Endothelial cell of umbilical vein (primary cell): ENCODE measurements at regions not wholly inside any gene's neighbourhood (a gene's known extent, or its start where the extent isn't known, plus 50 kb on each side); places are given as distances from the start of the nearest gene placed in this dataset.

Source experiments
- BruUV-seq: library from RNA; stranded (reverse); fragments of 400-500 nt; replicated peaks from 2 replicates; lab custom pipeline; 2021; lab: Mats Ljungman, UMichigan
- CTCF ChIA-PET: fragments of 300-600, 350-600 bp; sonication (Branson Sonifier 250); formaldehyde crosslinking; loops from one replicate; lab custom pipeline; 2021; ENCODE audit warnings: antibody characterized with exemption, inconsistent platforms; lab: Charles Lee
- POLR2A ChIA-PET: fragments of 300-600, 350-600 bp; sonication (Branson Sonifier 250); formaldehyde crosslinking; loops from one replicate; lab custom pipeline; 2021; ENCODE audit warnings: antibody characterized with exemption, inconsistent platforms; lab: Charles Lee
- DNase-seq: peaks from one replicate; pipeline ENCODE4 v3.0.0-alpha.2; 2011; ENCODE audit warnings: low read depth, low spot score
- FAIRE-seq: peaks from 2 replicates; lab custom pipeline; 2011; peaks lifted over from hg19 to GRCh38; lab: Jason Lieb, UNC
- H2AFZ ChIP-seq: 2 replicates; pipeline ENCODE4 v1.6.0; 2012; ENCODE audit warnings: low read depth, low read length, control low read depth, inconsistent platforms
- H3K27ac ChIP-seq: 2 replicates; pipeline ENCODE4 v1.5.1; 2011; ENCODE audit warnings: low read depth, mild to moderate bottlenecking, control low read depth, low read length, moderate library complexity; ENCODE audit not compliant: insufficient read depth
- H3K27me3 ChIP-seq, 2 experiments: 2 replicates each; pipeline versions ENCODE4 v1.6.0 to v1.6.1; 2011; ENCODE audit warnings: low read length in 2 of 2, mixed read lengths in 1 of 2; ENCODE audit not compliant: control insufficient read depth in 2 of 2, insufficient read depth in 2 of 2
- H3K36me3 ChIP-seq, 2 experiments: 2 replicates in 1 of 2; 3 replicates in 1 of 2; pipeline ENCODE4 v1.5.1; 2011; ENCODE audit warnings: low read length in 2 of 2, mild to moderate bottlenecking in 1 of 2, moderate library complexity in 1 of 2; ENCODE audit not compliant: control insufficient read depth in 2 of 2, insufficient read depth in 2 of 2; ENCODE audit errors: extremely low read depth in 1 of 2
- H3K4me1 ChIP-seq: 3 replicates; pipeline ENCODE4 v1.5.1; 2011; ENCODE audit warnings: mild to moderate bottlenecking, low read length; ENCODE audit not compliant: control insufficient read depth, insufficient read depth; ENCODE audit errors: extremely low read depth
- H3K4me2 ChIP-seq: 2 replicates; pipeline ENCODE4 v1.6.1; 2011; ENCODE audit warnings: low read length, control low read depth, mixed read lengths; ENCODE audit not compliant: insufficient read depth
- H3K4me3 ChIP-seq, 3 experiments: fragments of 200-600 bp in 1 of 3; sonication (generic), shearing (Covaris generic) in 1 of 3; replicated peaks in 1 of 3; 2 replicates each; pipeline ENCODE4 v1.5.1; 2011 to 2016; ENCODE audit warnings: control low read depth in 3 of 3, low read length in 3 of 3, mild to moderate bottlenecking in 2 of 3, inconsistent platforms in 1 of 3, low read depth in 1 of 3, moderate library complexity in 1 of 3; ENCODE audit not compliant: insufficient read depth in 1 of 3
- H3K79me2 ChIP-seq: 2 replicates; pipeline ENCODE4 v1.6.0; 2012; ENCODE audit warnings: low read length, inconsistent platforms; ENCODE audit not compliant: control insufficient read depth, insufficient read depth
- H3K9ac ChIP-seq: replicated peaks from 2 replicates; pipeline ENCODE3; 2011; ENCODE audit warnings: low read length, control low read depth; ENCODE audit not compliant: insufficient read depth; ENCODE audit errors: extremely low read depth
- H3K9me1 ChIP-seq: replicated peaks from 3 replicates; pipeline ENCODE4 v1.6.0; 2011; ENCODE audit warnings: mild to moderate bottlenecking, low read length; ENCODE audit not compliant: control insufficient read depth, insufficient read depth; ENCODE audit errors: extremely low read depth
- H3K9me3 ChIP-seq: replicated peaks from 2 replicates; pipeline ENCODE4 v1.5.1; 2012; ENCODE audit warnings: low read length, inconsistent platforms; ENCODE audit not compliant: control insufficient read depth, insufficient read depth
- H4K20me1 ChIP-seq: replicated peaks from 2 replicates; pipeline ENCODE3; 2011; ENCODE audit warnings: mild to moderate bottlenecking, low read length; ENCODE audit not compliant: control insufficient read depth, insufficient read depth; ENCODE audit errors: extremely low read depth
- EZH2 ChIP-seq: IDR thresholded peaks from 2 replicates; pipeline ENCODE4 v1.6.1; 2012; ENCODE audit warnings: borderline replicate concordance, low read depth, mild to moderate bottlenecking, moderate library complexity, low read length, inconsistent platforms; ENCODE audit not compliant: severe bottlenecking
- FOS ChIP-seq: IDR thresholded peaks from 2 replicates; pipeline ENCODE4 v1.6.1; 2011; ENCODE audit warnings: mild to moderate bottlenecking, low read length, moderate library complexity, borderline replicate concordance; ENCODE audit not compliant: insufficient read depth
- GATA2 ChIP-seq: IDR thresholded peaks from 2 replicates; pipeline ENCODE4 v1.7.0; 2011; ENCODE audit warnings: low read depth, mild to moderate bottlenecking, moderate library complexity, mixed read lengths, low read length; ENCODE audit not compliant: insufficient read length, insufficient read depth
- JUN ChIP-seq: IDR thresholded peaks from 2 replicates; pipeline ENCODE4 v1.6.1; 2011; ENCODE audit warnings: borderline replicate concordance, low read depth; ENCODE audit not compliant: insufficient read length, insufficient read depth
- MYC ChIP-seq: IDR thresholded peaks from one replicate; pipeline ENCODE4 v1.6.1; 2011; ENCODE audit warnings: mild to moderate bottlenecking, low read depth, low read length
- POLR2A ChIP-seq: IDR thresholded peaks from 2 replicates; pipeline ENCODE4 v1.6.1; 2012; ENCODE audit warnings: low read depth, mild to moderate bottlenecking, control low read depth, low read length
- POLR2AphosphoS5 ChIP-seq: IDR thresholded peaks from 2 replicates; pipeline ENCODE4 v1.6.1; 2012; ENCODE audit warnings: low read depth, mild to moderate bottlenecking, control low read depth, low read length, moderate library complexity; ENCODE audit not compliant: insufficient read depth
- dilution Hi-C: fragments of 300-500 bp; cut with MboI; formaldehyde crosslinking; loops from one replicate; pipeline ENCODE4 v1.15.0; 2019; ENCODE audit warnings: low sequenced_read_pairs; ENCODE audit not compliant: extremely low pct_ligation_motif_present
- intact Hi-C: fragments of 100-400 bp; cut with micrococcal nuclease; formaldehyde crosslinking; loops from one replicate; pipeline ENCODE4 v1.10.0; 2022
- TF ChIP-seq, protein P1 (sequence below), 2 donors: IDR thresholded peaks; 1 replicate in 1 of 2; 2 replicates in 1 of 2; pipeline ENCODE4 v1.5.1; 2011; ENCODE audit warnings: low read length in 2 of 2, mild to moderate bottlenecking in 2 of 2, moderate library complexity in 2 of 2, control low read depth in 1 of 2, inconsistent platforms in 1 of 2, low read depth in 1 of 2; ENCODE audit not compliant: insufficient read depth in 1 of 2; ENCODE audit errors: extremely low read depth in 1 of 2
- TF ChIP-seq, protein P2 (sequence below): IDR thresholded peaks from 2 replicates; pipeline ENCODE4 v1.6.1; 2011; ENCODE audit not compliant: insufficient read depth, insufficient read length

DNA sequence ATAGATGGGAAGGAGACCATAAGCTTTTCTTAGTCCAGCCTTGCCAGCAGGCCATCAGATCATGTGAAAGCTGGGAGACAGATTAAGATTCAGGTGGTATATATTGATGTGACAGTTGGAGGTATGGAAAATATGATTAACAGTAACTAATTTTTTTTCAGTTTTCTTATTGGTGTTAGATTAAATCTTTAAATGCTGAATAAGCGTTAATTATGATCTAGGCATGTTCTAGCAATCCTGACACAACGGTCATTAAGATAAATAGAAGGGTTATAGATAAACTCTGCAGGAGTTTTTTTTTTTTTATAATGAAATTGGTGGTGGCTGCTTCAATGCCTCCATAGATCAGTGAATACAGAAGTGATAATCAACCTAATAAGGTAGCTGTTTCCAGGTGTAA, 649.5 kb upstream of the TENM3 start:
- TF ChIP-seq JUN: no peak
- no peak for TF ChIP-seq MYC
- TF ChIP-seq FOS: no peak
- Histone ChIP-seq H3K27ac (no peak overlapping the region), H3K9me3 (no peaks in the 10 kb centered on the region), H3K79me2 (no peaks in the 10 kb centered on the region), H3K4me3 (no peak overlapping the region), H3K27me3 (no peaks in the 10 kb centered on the region), H3K9ac (no peak overlapping the region), H4K20me1 (no peaks in the 10 kb centered on the region), H3K36me3 (no peaks in the 10 kb centered on the region), H3K4me1 (no peaks in the 10 kb centered on the region), H3K9me1 (no peaks in the 10 kb centered on the region), H3K4me2 (no peak overlapping the region), H2AFZ (no peak overlapping the region)
- dilution Hi-C loops (no loop called here), intact Hi-C loops (no loop called here)
- CTCF ChIA-PET: no interaction called here
- BruUV-seq: no TSS peak
- no peak for DNase-seq
- POLR2A ChIA-PET: no interaction called here
- no peak for FAIRE-seq

DNA sequence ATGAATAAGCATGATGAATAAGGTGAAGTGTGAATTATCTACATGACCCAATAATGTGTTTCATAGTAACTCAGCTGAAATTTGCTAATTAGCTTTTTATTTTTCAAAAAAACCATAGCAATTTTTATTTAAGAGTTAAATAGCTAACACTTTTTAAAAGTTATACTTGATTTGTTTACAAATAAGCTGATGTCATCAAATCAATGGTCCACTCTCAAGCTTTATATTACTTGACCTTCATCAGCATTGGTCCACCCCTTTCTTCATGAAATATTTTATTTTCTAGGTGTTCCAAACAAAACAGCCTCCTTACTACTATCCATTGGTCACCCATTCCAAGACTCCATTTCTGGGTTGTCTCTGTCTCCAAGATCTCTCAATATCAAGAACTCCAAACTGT, 649.0 kb upstream of the TENM3 start:
- H4K20me1 ChIP-seq: no peaks in the 10 kb centered on the region
- TF ChIP-seq, protein P1, sequence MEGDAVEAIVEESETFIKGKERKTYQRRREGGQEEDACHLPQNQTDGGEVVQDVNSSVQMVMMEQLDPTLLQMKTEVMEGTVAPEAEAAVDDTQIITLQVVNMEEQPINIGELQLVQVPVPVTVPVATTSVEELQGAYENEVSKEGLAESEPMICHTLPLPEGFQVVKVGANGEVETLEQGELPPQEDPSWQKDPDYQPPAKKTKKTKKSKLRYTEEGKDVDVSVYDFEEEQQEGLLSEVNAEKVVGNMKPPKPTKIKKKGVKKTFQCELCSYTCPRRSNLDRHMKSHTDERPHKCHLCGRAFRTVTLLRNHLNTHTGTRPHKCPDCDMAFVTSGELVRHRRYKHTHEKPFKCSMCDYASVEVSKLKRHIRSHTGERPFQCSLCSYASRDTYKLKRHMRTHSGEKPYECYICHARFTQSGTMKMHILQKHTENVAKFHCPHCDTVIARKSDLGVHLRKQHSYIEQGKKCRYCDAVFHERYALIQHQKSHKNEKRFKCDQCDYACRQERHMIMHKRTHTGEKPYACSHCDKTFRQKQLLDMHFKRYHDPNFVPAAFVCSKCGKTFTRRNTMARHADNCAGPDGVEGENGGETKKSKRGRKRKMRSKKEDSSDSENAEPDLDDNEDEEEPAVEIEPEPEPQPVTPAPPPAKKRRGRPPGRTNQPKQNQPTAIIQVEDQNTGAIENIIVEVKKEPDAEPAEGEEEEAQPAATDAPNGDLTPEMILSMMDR (IDR thresholded peaks at IDR 0.05; ENCODE audit: extremely low read depth in 1 of 2, insufficient read depth in 1 of 2, low read depth in 1 of 2, low read length in 2 of 2): no peak
- TF ChIP-seq MYC (no peak), GATA2 (no peak), EZH2 (no peak), JUN (no peak), POLR2A (no peak), FOS (no peak), POLR2AphosphoS5 (no peak)
- TF ChIP-seq, protein P2, sequence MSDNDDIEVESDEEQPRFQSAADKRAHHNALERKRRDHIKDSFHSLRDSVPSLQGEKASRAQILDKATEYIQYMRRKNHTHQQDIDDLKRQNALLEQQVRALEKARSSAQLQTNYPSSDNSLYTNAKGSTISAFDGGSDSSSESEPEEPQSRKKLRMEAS: no peak
- DNase-seq (no peak), FAIRE-seq (no peak)
- no peak overlapping the region for H3K4me3 ChIP-seq
- CTCF ChIA-PET: no interaction called here
- dilution Hi-C loops: no loop called here
- no peak overlapping the region for H3K27ac ChIP-seq
- no peaks in the 10 kb centered on the region for H3K79me2 ChIP-seq
- no peak overlapping the region for H3K9ac ChIP-seq
- H3K9me3 ChIP-seq: no peaks in the 10 kb centered on the region
- POLR2A ChIA-PET: no interaction called here
- no peak overlapping the region for H2AFZ ChIP-seq
- no peaks in the 10 kb centered on the region for H3K4me1 ChIP-seq
- intact Hi-C loops: no loop called here
- no peaks in the 10 kb centered on the region for H3K9me1 ChIP-seq
- no TSS peak for BruUV-seq
- H3K4me2 ChIP-seq: no peak overlapping the region
- no peaks in the 10 kb centered on the region for H3K27me3 ChIP-seq
- H3K36me3 ChIP-seq: no peaks in the 10 kb centered on the region
